ENCODE measurements at regions not wholly inside any gene's neighbourhood (a gene's known extent, or its start where the extent isn't known, plus 50 kb on each side); places are given as distances from the start of the nearest gene placed in this dataset.

GRCh38 chr5:106737111-106737510 lies 933.6 kb downstream of the EFNA5 start:
- no TSS peak for BruUV-seq (replicated peaks)
- H3K36me3 ChIP-seq (ENCODE audit: insufficient read depth, low read length), result no peaks in the 10 kb centered on the region
- no peaks in the 10 kb centered on the region; the same call in 1 of the 2 replicates for H3K9me2 ChIP-seq (ENCODE audit: insufficient read depth, low read length)
- no peaks in the 10 kb centered on the region for H3K79me2 ChIP-seq (ENCODE audit: insufficient read depth, low read depth, low read length)
- CTCF ChIA-PET (ENCODE audit: unreplicated experiment), result no interaction called here
- no peaks in the 10 kb centered on the region for H4K20me1 ChIP-seq (ENCODE audit: insufficient read depth, low read length)
- POLR2A ChIA-PET, result interaction anchor here (1.6 kb wide), 1 partner anchor 10 kb away, joined by 7 read pairs; no protein-coding TSS in a partner anchor
- TF ChIP-seq, protein P1, sequence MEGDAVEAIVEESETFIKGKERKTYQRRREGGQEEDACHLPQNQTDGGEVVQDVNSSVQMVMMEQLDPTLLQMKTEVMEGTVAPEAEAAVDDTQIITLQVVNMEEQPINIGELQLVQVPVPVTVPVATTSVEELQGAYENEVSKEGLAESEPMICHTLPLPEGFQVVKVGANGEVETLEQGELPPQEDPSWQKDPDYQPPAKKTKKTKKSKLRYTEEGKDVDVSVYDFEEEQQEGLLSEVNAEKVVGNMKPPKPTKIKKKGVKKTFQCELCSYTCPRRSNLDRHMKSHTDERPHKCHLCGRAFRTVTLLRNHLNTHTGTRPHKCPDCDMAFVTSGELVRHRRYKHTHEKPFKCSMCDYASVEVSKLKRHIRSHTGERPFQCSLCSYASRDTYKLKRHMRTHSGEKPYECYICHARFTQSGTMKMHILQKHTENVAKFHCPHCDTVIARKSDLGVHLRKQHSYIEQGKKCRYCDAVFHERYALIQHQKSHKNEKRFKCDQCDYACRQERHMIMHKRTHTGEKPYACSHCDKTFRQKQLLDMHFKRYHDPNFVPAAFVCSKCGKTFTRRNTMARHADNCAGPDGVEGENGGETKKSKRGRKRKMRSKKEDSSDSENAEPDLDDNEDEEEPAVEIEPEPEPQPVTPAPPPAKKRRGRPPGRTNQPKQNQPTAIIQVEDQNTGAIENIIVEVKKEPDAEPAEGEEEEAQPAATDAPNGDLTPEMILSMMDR (conservative IDR thresholded peaks at IDR 0.05; ENCODE audit: low read length), result no peak
- no peak for TF ChIP-seq EZH2phosphoT487 (IDR thresholded peaks at IDR 0.05; ENCODE audit: borderline replicate concordance, low read depth, low read length)
- H3K4me3 ChIP-seq (ENCODE audit: low read depth, low read length, poor library complexity, severe bottlenecking), result no peak overlapping the region
- no peak overlapping the region for H2AFZ ChIP-seq (ENCODE audit: low read length)
- no peaks in the 10 kb centered on the region for H3K4me1 ChIP-seq (ENCODE audit: insufficient read depth, low read length, poor library complexity, severe bottlenecking)
- intact Hi-C loops (cut with micrococcal nuclease; ENCODE audit: unreplicated experiment), result no loop called here
- no peak for DNase-seq (ENCODE audit: low spot score)
- H3K4me2 ChIP-seq (ENCODE audit: low read length), result no peak overlapping the region
- H3K9me3 ChIP-seq (ENCODE audit: low read length), result no peaks in the 10 kb centered on the region
- H3K27ac ChIP-seq (ENCODE audit: low read depth, low read length, poor library complexity, severe bottlenecking), result no peak overlapping the region

- Histone ChIP-seq H3K4me3 (ENCODE audit: low read depth, low read length, poor library complexity, severe bottlenecking) (no peak overlapping the region), H3K27ac (ENCODE audit: low read depth, low read length, poor library complexity, severe bottlenecking) (no peak overlapping the region), H3K9me2 (ENCODE audit: insufficient read depth, low read length) (no peaks in the 10 kb centered on the region; the same call in 1 of the 2 replicates), H3K36me3 (ENCODE audit: insufficient read depth, low read length) (no peaks in the 10 kb centered on the region), H3K4me1 (ENCODE audit: insufficient read depth, low read length, poor library complexity, severe bottlenecking) (no peaks in the 10 kb centered on the region), H3K9me3 (ENCODE audit: low read length) (no peaks in the 10 kb centered on the region), H4K20me1 (ENCODE audit: insufficient read depth, low read length) (no peaks in the 10 kb centered on the region), H3K79me2 (ENCODE audit: insufficient read depth, low read depth, low read length) (no peaks in the 10 kb centered on the region), H3K4me2 (ENCODE audit: low read length) (no peak overlapping the region), H2AFZ (ENCODE audit: low read length) (no peak overlapping the region)
- DNase-seq (ENCODE audit: low spot score), result no peak
- TF ChIP-seq EZH2phosphoT487 (IDR thresholded peaks at IDR 0.05; ENCODE audit: borderline replicate concordance, low read depth, low read length), result no peak
- TF ChIP-seq, protein P1 (conservative IDR thresholded peaks at IDR 0.05; ENCODE audit: low read length), result no peak
- POLR2A ChIA-PET, result no interaction called here
- CTCF ChIA-PET (ENCODE audit: unreplicated experiment), result no interaction called here
- intact Hi-C loops (cut with micrococcal nuclease; ENCODE audit: unreplicated experiment), result no loop called here
- no TSS peak for BruUV-seq (replicated peaks)
These were observed 938.1 kb downstream of the EFNA5 start for GRCh38 chr5:106732624-106733023.

GRCh38 chr5:106730912-106731311 lies 939.8 kb downstream of the EFNA5 start:
- H3K36me3 ChIP-seq (ENCODE audit: insufficient read depth, low read length), result no peaks in the 10 kb centered on the region
- no peak overlapping the region for H3K27ac ChIP-seq (ENCODE audit: low read depth, low read length, poor library complexity, severe bottlenecking)
- no peaks in the 10 kb centered on the region; the same call in 1 of the 2 replicates for H3K9me2 ChIP-seq (ENCODE audit: insufficient read depth, low read length)
- no peak for DNase-seq (ENCODE audit: low spot score)
- no TSS peak for BruUV-seq (replicated peaks)
- ChIA-PET CTCF (ENCODE audit: unreplicated experiment) (no interaction called here), POLR2A (no interaction called here)
- no peaks in the 10 kb centered on the region for H3K4me1 ChIP-seq (ENCODE audit: insufficient read depth, low read length, poor library complexity, severe bottlenecking)
- TF ChIP-seq, protein P1 (conservative IDR thresholded peaks at IDR 0.05; ENCODE audit: low read length), result no peak
- no peak for TF ChIP-seq EZH2phosphoT487 (IDR thresholded peaks at IDR 0.05; ENCODE audit: borderline replicate concordance, low read depth, low read length)
- no peak overlapping the region for H3K4me2 ChIP-seq (ENCODE audit: low read length)
- no peak overlapping the region for H3K4me3 ChIP-seq (ENCODE audit: low read depth, low read length, poor library complexity, severe bottlenecking)
- no peaks in the 10 kb centered on the region for H4K20me1 ChIP-seq (ENCODE audit: insufficient read depth, low read length)
- H3K9me3 ChIP-seq (ENCODE audit: low read length), result no peaks in the 10 kb centered on the region
- intact Hi-C loops (cut with micrococcal nuclease; ENCODE audit: unreplicated experiment), result no loop called here
- H2AFZ ChIP-seq (ENCODE audit: low read length), result no peak overlapping the region
- no peaks in the 10 kb centered on the region for H3K79me2 ChIP-seq (ENCODE audit: insufficient read depth, low read depth, low read length)
